ENCODE measurements at regions not wholly inside any gene's neighbourhood (a gene's known extent, or its start where the extent isn't known, plus 50 kb on each side); places are given as distances from the start of the nearest gene placed in this dataset.
"Not testable (repeated sequence)": the region's sequence is repeated elsewhere in the genome, so short reads cannot be mapped to it uniquely, and the experiment has no call there.

DNA sequence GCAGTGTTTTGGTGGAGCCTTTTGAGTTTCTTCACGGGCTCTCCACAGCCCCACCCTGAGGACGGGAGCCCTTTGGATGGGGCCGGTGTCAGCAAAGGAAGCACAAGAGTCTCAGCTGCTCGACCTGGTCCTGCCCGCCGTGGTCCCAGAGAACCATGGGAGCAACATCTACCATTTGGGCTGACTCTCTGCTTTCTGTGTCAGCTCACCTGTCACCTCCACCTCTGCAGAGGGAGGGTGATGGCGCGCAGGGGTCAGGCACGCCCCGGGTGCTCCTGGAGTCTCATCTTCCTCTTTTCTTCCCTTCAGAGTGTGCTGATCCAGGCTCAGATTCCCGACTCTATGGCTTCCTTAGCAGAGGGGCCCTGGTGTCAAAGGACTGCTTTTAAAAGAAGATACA, 171.7 kb downstream of the LAT start:
- no peak for DNase-seq

DNA sequence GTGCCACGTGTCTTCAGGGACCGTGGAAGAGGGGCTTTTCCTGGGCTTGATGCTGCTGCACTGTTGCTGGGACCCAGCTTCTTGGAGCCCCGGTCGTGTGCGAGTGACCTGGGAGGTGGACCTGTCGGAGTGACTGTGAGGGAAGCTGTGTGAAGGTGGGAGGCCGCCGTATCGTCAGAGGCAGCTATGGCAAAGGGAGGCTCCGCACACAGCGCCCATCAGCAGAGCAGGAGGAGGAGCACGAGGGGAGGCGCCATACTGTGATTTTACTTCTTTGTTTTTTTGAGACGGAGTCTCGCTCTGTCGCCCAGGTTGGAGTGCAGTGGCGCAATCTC, 171.0 kb downstream of the LAT start:
- not testable (repeated sequence) for DNase-seq

DNA sequence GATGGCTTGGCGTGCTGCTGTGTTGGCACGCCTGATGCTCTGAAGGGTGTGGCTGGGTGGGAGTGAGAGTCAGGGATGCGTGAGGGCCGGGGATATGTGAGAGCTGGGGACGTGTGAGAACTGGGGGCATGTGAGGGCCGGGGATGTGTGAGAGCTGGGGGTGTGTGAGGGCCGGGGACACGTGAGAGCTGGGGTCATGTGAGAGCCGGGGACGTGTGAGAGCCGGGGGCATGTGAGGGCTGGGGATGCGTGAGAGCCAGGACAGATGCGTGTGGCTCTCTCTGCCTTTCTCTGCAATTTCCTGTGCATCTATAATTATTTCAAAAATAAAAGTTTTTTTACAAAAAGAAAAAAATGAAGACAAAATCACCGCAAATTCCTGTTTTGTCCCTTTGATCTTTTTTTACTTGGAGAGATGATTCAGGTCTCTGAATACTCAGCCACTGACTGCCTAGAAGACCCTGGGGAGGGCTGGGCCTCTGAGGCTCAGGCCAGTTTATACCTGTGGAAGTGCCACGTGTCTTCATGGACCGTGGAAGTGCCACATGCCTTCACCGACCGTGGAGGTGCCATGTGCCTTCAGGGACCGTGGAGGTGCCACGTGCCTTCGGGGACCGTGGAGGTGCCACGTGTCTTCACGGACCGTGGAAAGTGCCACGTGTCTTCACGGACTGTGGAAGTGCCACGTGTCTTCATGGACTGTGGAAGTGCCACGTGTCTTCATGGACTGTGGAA, 170.4 kb downstream of the LAT start:
- DNase-seq: not testable (repeated sequence)

DNA sequence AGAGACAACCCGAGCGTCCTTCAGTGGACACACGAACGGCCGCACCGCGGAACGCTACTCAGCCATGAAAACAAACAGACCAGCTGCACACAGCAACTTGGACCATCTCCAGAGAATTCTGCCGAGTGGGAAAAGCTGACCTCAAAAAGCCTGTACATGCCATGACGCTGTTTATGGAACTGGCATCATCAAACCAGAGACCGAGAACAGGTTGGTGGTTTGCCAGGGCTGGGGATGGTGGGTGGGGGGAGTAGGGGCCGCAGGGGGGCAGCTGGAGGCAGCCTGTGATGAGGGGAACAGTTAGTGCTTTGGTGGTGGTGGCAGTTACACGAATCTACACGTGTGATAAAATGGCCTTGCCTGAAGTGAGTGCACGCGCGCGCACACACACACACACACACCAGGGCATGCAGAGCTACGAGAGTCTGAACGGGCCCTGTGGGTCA, 169.8 kb downstream of the LAT start:
- DNase-seq: no peak

DNA sequence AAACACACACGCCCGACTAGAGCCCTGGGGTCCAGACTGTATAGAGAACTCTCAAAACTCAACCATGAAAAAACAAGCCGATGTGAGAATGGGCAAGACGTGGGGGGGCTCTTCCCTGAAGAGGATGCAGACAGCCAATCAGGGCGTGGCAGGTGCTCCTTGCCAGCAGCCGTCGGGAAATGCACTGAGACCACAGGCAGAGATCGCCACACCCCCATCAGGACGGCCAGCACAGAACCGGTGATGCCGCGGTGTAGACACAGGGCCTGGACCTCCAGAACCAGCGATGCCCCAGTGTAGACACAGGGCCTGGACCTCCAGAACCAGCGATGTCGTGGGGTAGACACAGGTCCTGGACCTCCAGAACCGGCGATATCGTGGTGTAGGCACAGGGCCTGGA, 169.2 kb downstream of the LAT start:
- DNase-seq: no peak

GRCh38 chr16:29153307-29153706, 168.5 kb downstream of the LAT start:
- not testable (repeated sequence) for DNase-seq

GRCh38 chr16:29152544-29153031, 167.7 kb downstream of the LAT start:
- not testable (repeated sequence) for DNase-seq

DNA sequence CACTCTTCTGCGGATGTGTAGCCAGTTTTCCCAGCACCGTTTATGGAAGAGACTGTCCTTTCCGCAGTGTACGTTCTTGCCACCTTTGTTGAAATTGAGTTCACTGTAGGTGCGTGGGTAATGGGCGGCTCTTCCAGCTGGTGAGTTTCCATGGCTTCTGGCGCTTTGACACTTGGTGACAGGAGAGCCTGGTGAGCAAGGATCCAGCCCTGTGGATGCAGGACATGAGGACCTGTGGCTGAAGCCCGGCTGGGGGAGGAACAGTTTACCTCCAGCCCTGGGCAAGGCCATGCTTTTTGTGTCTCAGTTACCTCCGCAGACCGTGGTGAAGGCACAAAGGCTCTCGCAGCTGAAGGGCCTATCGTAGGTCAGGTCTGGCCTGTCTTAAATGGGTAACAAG, 166.5 kb downstream of the LAT start:
- DNase-seq: no peak

DNA sequence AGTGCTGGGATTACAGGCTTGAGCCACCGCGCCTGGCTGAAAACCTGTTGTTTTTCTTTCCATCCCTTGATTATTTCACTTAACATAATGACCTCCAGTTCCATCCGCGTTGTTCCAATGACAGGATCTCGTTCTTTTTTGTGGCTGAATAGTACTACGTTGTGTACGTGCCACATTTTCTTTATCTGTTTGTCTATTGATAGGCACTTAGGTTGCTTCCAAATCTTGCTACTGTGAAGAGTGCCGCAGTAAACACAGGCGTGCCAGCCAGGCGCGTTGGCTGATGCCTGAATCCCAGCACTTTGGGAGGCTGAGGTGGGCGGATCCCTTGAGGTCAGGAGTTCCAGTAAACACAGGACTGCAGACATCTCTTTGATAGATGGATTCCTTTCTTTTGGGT, 165.1 kb downstream of the LAT start:
- not testable (repeated sequence) for DNase-seq

- DNase-seq: no peak
Observed at GRCh38 chr16:29148867-29149272, 164.0 kb downstream of the LAT start.

GRCh38 chr16:29148131-29148691, 163.4 kb downstream of the LAT start:
- DNase-seq: no peak

- DNase-seq: not testable (repeated sequence)
Observed at GRCh38 chr16:29147710-29148109, 162.9 kb downstream of the LAT start.

DNA sequence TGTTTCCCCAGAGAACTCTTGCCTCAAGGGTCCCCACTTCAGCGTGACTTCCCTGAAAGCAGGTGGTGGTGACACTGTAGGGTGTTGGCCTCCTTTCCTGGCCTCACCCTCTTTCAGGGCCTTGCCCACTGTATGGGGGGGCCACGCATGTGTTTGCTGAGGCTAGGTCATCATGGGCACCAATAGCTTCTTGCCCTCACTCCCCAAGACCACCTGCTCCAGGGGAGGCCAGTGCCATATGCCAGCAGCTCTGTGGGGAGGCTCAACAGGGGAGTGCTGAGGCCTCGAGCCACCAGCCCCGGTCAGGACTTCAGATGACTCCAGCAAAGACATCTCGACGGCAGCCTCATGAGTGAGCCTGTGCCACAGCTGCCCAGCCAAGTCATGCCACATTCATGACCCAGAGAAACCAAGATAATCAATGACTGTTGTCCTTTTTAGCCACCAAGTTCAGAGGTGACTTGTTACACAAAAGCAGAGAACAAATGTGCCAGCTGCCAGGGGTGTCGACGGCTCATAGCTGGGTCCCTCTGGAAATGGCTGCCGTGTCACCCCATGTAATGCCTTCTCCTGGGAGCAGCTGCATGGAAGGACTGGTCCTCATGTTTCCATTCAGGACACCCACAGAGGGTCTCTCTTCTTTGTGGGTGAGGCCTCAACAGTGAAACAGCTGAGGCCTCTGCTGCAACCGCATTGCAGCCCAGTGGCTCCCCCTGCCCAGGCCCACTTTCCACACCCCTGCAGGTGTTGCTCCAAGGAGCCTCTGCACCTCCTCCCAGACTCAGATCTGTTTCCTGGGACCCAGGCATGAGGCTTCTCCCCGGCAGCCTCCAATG, 162.2 kb downstream of the LAT start:
- not testable (repeated sequence) for DNase-seq

DNA sequence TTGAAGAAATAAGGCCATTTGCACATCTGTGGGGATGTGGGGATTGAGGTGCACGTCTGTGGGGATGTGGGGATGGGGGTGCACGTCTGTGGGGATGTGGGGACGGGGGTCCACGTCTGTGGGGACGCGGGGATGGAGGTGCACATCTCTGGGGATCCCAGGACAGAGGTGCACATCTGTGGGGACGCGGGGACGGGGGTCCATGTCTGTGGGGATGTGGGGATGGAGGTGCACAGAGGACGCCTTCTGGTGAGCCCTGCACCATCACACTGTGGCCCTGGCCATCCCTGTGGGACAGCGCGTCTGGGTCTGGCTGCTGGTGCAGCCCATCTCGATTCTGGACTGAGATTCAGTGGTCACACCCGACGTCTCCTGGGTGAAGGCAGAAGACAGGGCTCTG, 161.4 kb downstream of the LAT start:
- no peak for DNase-seq

- DNase-seq: not testable (repeated sequence)
Observed at GRCh38 chr16:29145486-29146225, 160.8 kb downstream of the LAT start.

GRCh38 chr16:29145086-29145485, 160.2 kb downstream of the LAT start:
- not testable (repeated sequence) for DNase-seq

DNA sequence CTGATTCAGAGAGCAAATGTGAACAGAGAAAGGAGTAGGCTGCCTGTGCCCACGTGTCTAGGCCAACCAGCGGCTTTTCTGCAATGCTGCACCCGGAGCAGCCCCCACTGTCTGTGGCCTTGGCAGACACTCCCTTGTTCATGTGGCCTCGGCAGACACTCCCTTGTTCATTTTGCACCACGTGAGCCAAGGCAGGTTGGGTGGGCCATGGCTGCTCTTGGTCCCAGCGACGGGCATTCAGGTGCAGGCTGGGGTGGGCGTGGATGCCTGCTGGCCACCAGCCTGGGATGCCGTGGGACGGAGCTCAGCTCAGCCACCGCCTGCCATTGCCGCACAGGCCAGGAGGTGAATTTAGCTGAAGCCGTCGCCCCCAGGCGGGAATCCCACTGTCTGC, 159.8 kb downstream of the LAT start:
- DNase-seq: not testable (repeated sequence)

DNA sequence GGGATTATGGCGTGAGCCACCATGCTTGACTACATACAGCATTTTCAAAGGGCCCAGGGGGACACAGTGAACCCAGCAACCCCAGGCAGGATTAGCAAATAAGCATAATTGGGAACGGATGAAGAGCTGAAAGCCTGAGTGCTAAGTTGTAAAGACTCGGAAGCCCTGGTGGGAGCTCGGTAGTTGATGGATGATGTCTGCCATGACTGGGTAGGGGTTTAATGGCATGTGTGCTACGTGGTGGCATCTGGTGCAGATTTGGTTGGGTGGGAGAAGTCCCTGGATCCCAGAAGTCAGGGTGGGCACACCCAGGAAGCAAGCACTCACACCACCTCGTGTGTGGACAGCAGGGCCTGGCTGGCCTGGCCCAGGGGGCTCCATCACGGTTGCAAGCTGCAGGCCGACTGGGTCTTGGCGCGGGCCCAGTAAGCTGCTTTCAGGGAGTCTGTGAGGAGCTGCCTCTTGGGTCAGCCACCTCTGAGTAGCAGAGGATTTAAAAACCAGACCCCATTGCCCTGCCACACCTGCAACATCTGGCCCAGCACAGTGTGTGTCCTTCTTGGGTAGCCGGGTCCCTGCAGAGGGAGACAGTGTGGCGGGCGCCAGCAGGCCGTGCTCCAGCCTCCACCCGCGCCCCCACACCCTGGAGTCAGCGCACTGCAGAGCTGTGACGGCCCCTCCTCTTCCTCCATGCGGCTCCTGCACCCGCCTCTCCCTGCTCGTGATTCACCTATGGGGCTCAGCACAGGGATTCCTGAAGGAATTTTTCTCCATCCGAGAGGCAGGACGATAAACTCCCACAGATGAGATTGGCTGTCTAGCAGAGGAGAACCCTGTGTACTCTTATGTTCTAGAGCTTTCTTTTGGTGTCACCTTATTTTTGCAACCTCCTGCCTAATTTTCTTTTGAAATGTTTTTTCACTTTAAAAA, 159.2 kb downstream of the LAT start:
- not testable (repeated sequence) for DNase-seq

GRCh38 chr16:29142506-29142905, 157.7 kb downstream of the LAT start:
- not testable (repeated sequence) for DNase-seq

GRCh38 chr16:29141586-29142324, 156.9 kb downstream of the LAT start:
- no peak for DNase-seq

DNA sequence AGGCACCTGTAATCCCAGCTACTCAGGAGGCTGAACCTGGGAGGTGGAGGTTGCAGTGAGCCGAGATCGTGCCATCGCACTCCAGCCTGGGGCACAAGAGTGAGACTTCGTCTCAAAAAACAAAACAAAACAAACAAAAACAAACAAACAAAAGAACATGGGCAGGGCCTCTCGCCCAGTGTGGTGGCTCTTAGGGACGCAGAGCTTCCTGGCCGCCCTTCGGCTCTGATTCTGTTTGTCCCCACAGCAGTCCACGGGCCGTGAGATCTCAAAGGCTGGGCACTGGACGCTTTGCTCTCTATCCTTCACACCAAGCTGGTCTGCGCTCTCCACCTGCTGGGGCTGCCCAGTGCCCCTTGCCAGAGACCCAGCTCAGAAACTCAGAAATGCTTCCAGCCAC, 156.3 kb downstream of the LAT start:
- not testable (repeated sequence) for DNase-seq

Data from midbrain (tissue), 1 donor.